Calu3 (cell line): ENCODE measurements at regions not wholly inside any gene's neighbourhood (a gene's known extent, or its start where the extent isn't known, plus 50 kb on each side); places are given as distances from the start of the nearest gene placed in this dataset.

Experiments used
- BruUV-seq: library from RNA; stranded (reverse); fragments of 400-500 nt; replicated peaks from 2 replicates; lab custom pipeline; 2021; lab: Mats Ljungman, UMichigan
- CTCF ChIA-PET: fragments of 300-600 bp; sonication (Branson Sonifier 250); formaldehyde crosslinking; loops from one replicate; lab custom pipeline; 2022; ENCODE audit warnings: antibody characterized with exemption; lab: Charles Lee
- DNase-seq: peaks from one replicate; pipeline ENCODE4 v3.0.0; 2022
- H3K27ac Mint-ChIP-seq: one replicate; pipeline ENCODE4 v1.8.0; 2022; ENCODE audit warnings: mixed read lengths; ENCODE audit not compliant: unreplicated experiment
- H3K27me3 Mint-ChIP-seq: one replicate; pipeline ENCODE4 v1.8.0; 2022; ENCODE audit warnings: mixed read lengths; ENCODE audit not compliant: unreplicated experiment
- H3K36me3 Mint-ChIP-seq: one replicate; pipeline ENCODE4 v1.8.0; 2022; ENCODE audit warnings: mild to moderate bottlenecking, moderate library complexity, mixed read lengths; ENCODE audit not compliant: insufficient read depth, unreplicated experiment
- H3K4me1 Mint-ChIP-seq: one replicate; pipeline ENCODE4 v1.8.0; 2022; ENCODE audit warnings: mild to moderate bottlenecking, low read depth, mixed read lengths; ENCODE audit not compliant: unreplicated experiment
- H3K4me3 Mint-ChIP-seq: one replicate; pipeline ENCODE4 v1.8.0; 2022; ENCODE audit warnings: mild to moderate bottlenecking, low read depth, moderate library complexity, mixed read lengths; ENCODE audit not compliant: unreplicated experiment
- H3K9me3 Mint-ChIP-seq: one replicate; pipeline ENCODE4 v1.8.0; 2022; ENCODE audit warnings: low read depth, mixed read lengths; ENCODE audit not compliant: unreplicated experiment
- CTCF ChIP-seq: fragments of 200-600 bp; IDR thresholded peaks from one replicate; pipeline ENCODE4 v1.8.0; 2022; ENCODE audit warnings: antibody characterized with exemption; ENCODE audit not compliant: unreplicated experiment
- intact Hi-C: fragments of 100-400 bp; cut with micrococcal nuclease; formaldehyde crosslinking; loops from one replicate; pipeline ENCODE4 v1.10.0; 2022; ENCODE audit not compliant: unreplicated experiment

DNA sequence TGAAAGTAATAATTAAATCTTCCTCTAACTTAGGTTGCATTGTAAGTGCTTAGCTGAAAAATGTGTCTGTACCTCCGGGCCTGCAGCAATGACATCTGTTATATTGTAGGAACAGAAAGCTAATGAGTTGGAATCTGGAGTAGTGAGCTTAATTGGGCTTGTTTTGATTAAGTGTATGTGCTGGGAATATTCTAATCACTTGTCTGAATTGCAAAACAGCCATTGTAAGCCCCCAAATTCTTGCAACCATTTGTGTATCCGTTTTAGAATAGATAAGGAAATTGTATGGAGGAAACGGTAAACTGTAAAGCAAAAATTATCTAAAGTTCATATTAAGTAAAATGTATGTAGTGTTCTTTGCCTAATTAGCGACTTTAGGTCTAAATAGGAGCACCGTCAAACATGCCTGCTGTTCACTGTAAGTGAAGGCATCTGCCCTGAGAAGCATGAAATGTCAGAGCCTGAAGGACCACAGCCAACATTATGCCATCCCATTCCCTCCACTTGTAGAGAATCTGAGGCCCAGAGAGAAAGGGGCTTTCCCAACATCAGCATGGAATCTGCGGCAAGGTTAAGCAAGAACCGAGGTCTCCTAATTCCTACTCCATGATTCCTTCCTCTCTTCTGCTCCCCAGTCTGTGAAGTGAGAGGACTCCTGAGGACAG lies 466.4 kb downstream of the TDRD15 start:
- CTCF ChIA-PET: no interaction called here
- H3K4me1 Mint-ChIP-seq: no peaks in the 10 kb centered on the region
- H3K36me3 Mint-ChIP-seq: no peaks in the 10 kb centered on the region
- no peak for TF ChIP-seq CTCF
- H3K27me3 Mint-ChIP-seq: no peaks in the 10 kb centered on the region
- H3K27ac Mint-ChIP-seq: no peak overlapping the region
- BruUV-seq: no TSS peak
- H3K9me3 Mint-ChIP-seq: peaks cover 9% of the 10 kb centered on the region
- no peak for DNase-seq
- no peak overlapping the region for H3K4me3 Mint-ChIP-seq
- intact Hi-C loops: no loop called here

DNA sequence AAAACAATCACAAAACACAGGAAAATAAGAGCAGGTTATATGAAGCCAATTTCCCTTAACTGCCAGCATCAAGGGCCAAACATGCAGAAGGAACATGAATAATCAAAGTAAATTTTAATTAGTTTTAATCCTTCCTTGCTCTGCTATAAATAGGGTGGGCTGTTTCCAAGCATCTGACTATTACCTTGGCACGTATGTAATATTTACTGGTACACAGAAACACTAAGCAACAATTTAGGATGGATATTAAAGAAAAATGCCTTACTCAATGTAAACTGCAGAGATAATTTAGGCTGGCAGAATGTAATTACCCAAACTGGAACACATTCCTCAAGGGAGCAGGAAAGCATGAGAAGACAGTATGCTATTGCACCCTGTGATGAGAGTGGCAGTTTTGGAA lies 468.2 kb downstream of the TDRD15 start:
- no peaks in the 10 kb centered on the region for H3K36me3 Mint-ChIP-seq
- H3K4me3 Mint-ChIP-seq: no peak overlapping the region
- no peak overlapping the region for H3K27ac Mint-ChIP-seq
- no peaks in the 10 kb centered on the region for H3K27me3 Mint-ChIP-seq
- H3K4me1 Mint-ChIP-seq: no peaks in the 10 kb centered on the region
- no TSS peak for BruUV-seq
- peaks cover 8% of the 10 kb centered on the region for H3K9me3 Mint-ChIP-seq
- DNase-seq: no peak
- TF ChIP-seq CTCF: no peak
- CTCF ChIA-PET: no interaction called here
- intact Hi-C loops: no loop called here

GRCh38 chr2:21599417-21599816 lies 475.6 kb downstream of the TDRD15 start:
- Mint-ChIP-seq H3K4me3 (no peak overlapping the region), H3K27ac (no peak overlapping the region), H3K4me1 (no peaks in the 10 kb centered on the region), H3K9me3 (peaks cover 8% of the 10 kb centered on the region), H3K27me3 (no peaks in the 10 kb centered on the region), H3K36me3 (no peaks in the 10 kb centered on the region)
- CTCF ChIA-PET: interaction anchor here (0.6 kb wide), 1 partner anchor 594 kb away, joined by 5 read pairs; no protein-coding TSS in a partner anchor
- no peak for DNase-seq
- no TSS peak for BruUV-seq
- TF ChIP-seq CTCF: no peak
- intact Hi-C loops: no loop called here

GRCh38 chr2:21602789-21603188 lies 479.0 kb downstream of the TDRD15 start:
- intact Hi-C loops: no loop called here
- no peak overlapping the region for H3K27ac Mint-ChIP-seq
- H3K27me3 Mint-ChIP-seq: no peaks in the 10 kb centered on the region

More at GRCh38 chr2:21602789-21603188, 479.0 kb downstream of the TDRD15 start:
- Mint-ChIP-seq H3K4me3 (no peak overlapping the region), H3K4me1 (no peaks in the 10 kb centered on the region), H3K9me3 (peaks cover 12% of the 10 kb centered on the region), H3K36me3 (no peaks in the 10 kb centered on the region)
- BruUV-seq: no TSS peak
- DNase-seq: no peak
- CTCF ChIA-PET: no interaction called here
- TF ChIP-seq CTCF: no peak
